GM12892 (cell line): ENCODE measurements at regions not wholly inside any gene's neighbourhood (a gene's known extent, or its start where the extent isn't known, plus 50 kb on each side); places are given as distances from the start of the nearest gene placed in this dataset.

Source experiments
- DNase-seq: peaks from one replicate; pipeline ENCODE4 v3.0.0; 2011; ENCODE audit not compliant: insufficient read length
- FAIRE-seq: peaks from 2 replicates; lab custom pipeline; 2011; peaks lifted over from hg19 to GRCh38; lab: Jason Lieb, UNC
- POLR2A ChIP-seq: IDR thresholded peaks from 2 replicates; pipeline ENCODE4 v1.6.1; 2011; ENCODE audit warnings: low read depth, low read length, control low read depth
- POLR2AphosphoS5 ChIP-seq: IDR thresholded peaks from 2 replicates; pipeline ENCODE4 v1.6.1; 2011; ENCODE audit warnings: low read depth, low read length, control low read depth
- TAF1 ChIP-seq: IDR thresholded peaks from 2 replicates; pipeline ENCODE4 v1.6.1; 2011; ENCODE audit warnings: low read depth, mild to moderate bottlenecking, control low read depth, low read length, borderline replicate concordance

DNA sequence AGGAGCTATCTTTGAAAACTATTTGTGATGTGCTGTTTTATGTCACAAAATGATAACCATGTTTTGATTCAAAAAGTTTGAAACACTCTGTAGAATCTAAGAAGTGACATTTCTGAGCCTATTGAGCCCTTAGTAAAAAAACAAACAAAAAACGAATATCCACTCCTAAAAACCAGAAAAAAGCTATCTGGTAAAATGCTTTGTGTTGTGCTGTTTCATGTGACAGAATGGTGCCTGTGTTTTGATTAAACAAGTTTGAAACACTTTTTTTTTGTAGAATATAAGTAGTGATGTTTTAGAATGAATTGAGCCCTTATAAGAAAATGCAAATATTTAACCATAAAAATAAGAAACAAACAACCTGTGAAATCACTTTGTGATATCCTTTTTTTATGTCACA is 105.2 kb upstream of the VPREB1 start:
- TF ChIP-seq POLR2A (no peak), POLR2AphosphoS5 (no peak), TAF1 (no peak)
- FAIRE-seq, result no peak
- no peak for DNase-seq

DNA sequence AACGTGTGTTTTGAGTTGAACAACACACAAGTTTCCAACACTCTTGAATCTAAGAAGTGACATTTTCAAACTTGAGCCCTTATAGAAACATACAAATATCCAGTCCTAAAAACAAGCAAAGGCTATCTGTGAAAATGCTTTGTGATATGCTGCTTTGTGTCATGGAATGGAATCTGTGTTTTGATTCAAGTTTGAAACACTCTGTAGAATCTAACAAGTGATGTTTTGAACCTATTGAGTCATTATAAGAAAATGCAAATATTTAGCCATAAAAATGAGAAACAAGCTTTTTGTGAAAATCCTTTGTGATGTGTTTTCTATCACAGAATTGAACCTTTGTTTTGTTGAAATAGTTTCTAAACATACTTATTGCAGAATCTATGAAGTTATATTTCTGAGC is 105.7 kb upstream of the VPREB1 start:
- DNase-seq (no peak), FAIRE-seq (no peak)
- TF ChIP-seq POLR2A (no peak), POLR2AphosphoS5 (no peak), TAF1 (no peak)

DNA sequence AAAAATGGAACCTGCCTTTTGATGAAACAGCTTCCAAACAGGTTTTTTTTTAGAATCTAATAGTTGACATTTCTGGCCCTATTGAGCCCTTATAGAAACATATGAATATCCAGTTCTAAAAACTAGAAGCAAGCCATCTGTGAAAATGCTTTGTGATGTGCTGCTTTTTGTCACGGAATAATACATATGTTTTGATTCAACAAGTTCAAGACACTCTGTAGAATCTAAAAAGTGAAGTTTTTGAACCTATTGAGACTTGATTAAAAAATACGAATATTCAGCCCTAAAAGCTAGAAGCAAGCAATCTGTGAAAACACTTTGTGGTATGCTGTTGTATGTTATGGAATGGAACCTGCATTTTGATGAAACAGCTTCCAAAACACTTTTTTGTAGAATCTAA is 106.7 kb upstream of the VPREB1 start:
- FAIRE-seq, result no peak
- DNase-seq, result no peak
- TF ChIP-seq POLR2A, result no peak
- no peak for TF ChIP-seq TAF1
- TF ChIP-seq POLR2AphosphoS5, result no peak

DNA sequence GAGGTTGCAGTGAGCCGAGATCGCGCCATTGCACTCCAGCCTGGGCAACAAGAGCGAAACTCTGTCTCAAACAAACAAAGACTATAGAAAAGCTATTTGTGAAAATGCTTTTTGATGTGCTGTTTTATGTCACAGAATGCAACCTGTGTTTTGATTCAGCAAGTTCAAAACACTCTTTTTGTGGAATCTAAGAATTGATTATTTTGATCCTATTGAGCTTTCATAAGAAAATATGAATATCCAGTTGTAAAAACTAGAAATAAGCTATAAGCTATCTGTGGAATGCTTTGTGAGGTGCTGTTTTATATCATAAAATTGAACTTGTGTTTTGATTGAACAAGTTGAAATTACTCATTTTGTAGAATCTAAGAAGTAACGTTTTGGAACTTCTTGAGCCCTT is 110.7 kb upstream of the VPREB1 start:
- TF ChIP-seq POLR2AphosphoS5, result no peak
- TF ChIP-seq TAF1, result no peak
- TF ChIP-seq POLR2A, result no peak
- no peak for DNase-seq
- FAIRE-seq, result no peak

DNA sequence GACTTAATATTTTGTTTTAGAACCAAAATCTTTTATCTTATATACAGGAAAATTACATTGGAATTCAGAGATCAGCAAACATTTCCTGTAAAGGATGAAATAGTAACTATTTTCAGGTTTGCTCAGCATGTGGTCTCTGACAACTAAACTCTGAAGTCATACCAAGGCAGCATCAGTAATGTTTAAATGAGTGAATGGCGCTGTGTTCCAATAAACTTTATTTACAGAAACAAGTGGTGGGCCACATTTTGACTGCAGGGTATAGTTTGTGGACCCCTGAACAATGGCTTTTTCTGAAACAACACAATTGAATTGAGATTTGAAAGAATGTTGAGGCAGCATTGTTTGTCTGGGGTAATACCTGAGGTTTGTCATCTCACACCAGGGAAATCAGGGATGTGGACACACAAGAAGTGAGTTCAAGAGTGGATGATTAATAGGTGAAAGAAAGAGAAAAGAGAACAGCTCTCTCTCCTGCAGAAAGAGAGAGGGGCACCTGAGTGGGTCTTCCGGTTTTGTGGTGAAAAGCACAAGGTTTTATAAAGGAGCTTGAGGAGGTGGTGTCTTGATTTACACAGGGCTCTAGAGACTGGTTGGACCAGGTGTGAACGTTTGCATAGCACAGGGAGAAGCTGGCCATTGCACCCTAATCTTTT is 113.5 kb upstream of the VPREB1 start:
- no peak for DNase-seq
- no peak for TF ChIP-seq POLR2A
- no peak for TF ChIP-seq TAF1
- no peak for TF ChIP-seq POLR2AphosphoS5
- no peak for FAIRE-seq

DNA sequence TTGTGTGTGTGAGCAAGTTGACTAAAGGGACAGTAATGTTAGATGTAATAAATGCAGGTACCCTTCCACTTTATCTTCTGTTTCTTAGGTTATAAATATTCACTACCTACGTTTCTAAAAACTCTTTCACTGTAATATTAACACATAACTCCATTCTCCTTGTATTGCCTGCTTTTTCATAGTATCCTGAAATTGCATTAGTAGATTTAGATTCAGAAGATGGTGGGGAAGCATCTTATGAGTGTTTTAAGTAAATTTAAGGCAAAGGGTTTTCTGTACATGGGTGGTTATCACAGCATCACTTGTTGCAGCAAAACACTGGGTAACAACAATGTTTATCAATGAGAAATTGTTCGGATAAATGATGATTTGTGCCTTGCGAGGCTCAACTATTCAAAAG is 115.2 kb upstream of the VPREB1 start:
- no peak for TF ChIP-seq POLR2A
- no peak for TF ChIP-seq POLR2AphosphoS5
- TF ChIP-seq TAF1, result no peak
- DNase-seq (no peak), FAIRE-seq (no peak)

DNA sequence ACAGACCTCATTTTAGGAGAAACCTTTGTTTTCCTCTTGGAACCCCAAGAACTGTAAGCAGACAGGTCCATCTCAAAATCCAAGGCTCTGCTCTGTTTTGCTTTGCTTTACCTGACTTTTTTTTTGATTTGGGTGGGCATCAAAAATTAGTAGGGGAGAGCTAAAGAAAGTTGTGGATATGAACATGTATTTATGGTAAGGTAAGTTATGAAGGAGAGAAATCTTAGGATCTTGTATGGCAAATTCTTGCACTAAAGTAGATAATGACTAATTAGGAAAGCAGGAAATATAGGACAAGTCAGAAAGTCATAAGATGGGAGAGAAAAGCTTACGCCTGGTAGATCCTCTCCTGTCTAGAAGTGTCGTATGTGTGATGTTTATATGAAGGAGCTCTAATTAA is 116.1 kb upstream of the VPREB1 start:
- no peak for FAIRE-seq
- TF ChIP-seq POLR2A, result no peak
- no peak for TF ChIP-seq TAF1
- no peak for TF ChIP-seq POLR2AphosphoS5
- no peak for DNase-seq

DNA sequence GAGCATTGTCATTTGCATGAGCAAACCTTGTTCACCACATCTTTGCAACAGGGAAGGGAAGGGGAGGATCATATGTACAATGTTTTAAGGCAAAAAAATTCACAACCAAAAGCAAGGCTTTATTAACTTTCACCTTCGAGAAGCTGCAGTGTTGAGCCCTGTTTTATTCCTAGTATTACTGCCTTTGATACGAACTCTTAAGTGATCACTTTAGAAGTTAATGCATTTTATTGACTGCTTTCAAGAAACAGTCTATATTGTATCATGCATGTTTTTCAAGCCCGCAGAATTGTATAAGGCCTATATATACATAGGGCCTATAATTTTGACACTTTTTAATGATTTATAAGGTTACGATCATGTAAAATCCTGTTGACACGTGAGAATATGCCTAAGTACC is 117.5 kb upstream of the VPREB1 start:
- TF ChIP-seq POLR2A (no peak), TAF1 (no peak), POLR2AphosphoS5 (no peak)
- DNase-seq (no peak), FAIRE-seq (no peak)

DNA sequence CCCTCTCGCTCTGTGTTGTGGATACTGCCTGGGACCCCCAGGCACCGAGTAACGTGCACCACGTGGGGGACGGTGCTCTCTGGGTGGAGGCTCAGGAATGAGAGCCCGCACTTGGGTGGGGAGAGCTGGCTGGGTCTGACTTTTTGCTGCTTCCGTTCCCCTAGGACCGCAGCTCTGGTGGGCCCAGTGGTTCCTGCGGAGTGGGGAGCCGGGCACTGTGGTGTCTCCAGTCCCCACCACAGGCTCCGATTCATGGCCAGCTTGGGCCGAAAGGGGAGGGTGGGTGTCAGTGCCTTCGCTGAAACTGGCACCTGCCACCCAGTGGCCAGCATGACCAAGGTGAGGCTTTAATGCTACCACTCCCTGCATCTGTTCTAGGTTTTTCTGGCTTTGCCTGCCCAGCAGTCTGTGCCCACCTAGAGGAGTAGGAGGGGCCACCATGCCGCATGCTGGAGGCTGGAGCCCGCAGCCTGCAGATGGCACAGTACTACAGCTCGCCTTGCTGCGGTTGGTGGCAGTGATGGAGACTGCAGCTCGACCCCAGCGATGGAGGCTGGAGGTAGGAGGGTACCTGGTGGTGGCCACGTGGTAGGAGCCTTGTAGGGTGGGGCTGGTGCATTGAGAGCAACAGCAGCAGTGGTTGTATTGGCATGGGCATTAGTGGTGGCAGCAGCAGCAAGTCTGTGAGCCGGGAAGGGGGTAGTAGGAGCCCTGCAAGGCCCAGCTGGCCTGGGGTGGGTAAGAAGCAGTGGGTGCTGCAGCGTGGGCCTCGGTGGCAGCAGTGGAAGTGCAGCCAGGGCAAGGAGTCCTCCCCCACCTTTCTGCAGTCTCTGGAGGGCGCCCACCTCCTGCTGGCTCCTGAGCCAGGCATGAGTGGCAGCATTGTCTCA is 118.8 kb upstream of the VPREB1 start:
- TF ChIP-seq POLR2AphosphoS5 (no peak), POLR2A (no peak)
- FAIRE-seq, result no peak
- DNase-seq, result no peak

DNA sequence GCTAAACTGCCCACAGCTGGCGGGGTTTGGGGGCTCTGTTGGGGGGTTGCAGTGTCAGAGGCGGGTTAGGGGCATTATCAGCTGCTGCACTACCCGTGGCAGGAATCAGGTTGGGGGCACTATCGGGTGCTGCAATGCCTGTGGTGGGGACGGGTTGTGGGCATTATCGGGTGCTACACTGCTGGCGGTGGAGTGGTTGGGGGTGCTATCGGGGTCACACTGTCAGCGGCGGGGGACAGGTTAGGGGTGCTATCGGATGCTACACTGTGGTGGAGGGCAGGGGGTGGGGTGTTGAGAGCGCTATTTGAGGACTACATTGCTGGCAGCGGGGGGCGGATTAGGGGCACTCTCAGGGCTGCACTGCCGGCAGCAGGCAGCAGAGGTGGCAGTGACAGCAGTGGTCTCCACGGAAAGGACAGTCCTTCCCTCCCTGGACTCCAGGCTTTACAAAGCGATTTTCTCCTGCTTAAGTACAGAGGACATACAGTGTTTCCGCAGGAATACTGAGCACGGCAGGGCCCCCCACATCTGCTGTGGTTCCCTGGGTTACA is 119.5 kb upstream of the VPREB1 start:
- TF ChIP-seq TAF1 (no peak), POLR2A (no peak), POLR2AphosphoS5 (no peak)
- FAIRE-seq (no peak), DNase-seq (no peak)

DNA sequence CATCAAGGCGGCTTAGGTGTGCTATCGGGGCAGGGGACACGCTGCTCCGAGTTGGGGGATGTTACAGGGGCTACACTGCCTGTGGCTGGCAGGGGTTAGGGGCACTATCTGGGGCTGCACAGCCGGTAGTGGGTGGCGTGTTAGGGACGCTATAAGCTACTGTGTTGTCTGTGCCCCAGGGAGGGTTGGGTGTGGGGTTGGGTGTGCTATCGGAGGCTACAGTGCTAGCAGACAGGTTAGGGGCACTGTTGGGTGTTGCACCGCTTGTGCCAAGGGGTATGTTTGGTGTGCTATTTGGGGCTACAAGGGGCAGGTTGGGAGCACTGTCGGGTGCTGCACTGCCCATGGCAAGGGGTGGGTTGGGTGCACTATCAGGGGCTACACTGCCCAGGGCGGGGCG is 120.2 kb upstream of the VPREB1 start:
- TF ChIP-seq POLR2A (no peak), TAF1 (no peak), POLR2AphosphoS5 (no peak)
- FAIRE-seq (no peak), DNase-seq (no peak)

DNA sequence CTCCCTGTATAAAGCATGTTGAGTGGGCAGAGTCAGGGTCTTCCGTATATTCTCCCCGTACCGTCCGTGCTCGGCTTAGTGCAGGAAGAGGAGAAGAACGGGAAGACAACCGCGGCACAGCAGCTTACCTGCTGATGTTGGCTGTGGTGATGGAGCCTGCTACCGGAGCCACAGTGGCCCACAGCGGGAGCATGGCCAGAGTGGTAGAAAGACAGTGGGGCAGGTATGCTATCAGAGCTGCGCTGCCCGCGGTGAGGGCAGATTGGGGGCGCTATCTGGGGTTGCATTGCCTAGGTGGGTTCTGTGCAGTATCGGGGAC is 120.7 kb upstream of the VPREB1 start:
- FAIRE-seq, result no peak
- TF ChIP-seq TAF1 (no peak), POLR2A (no peak), POLR2AphosphoS5 (no peak)
- no peak for DNase-seq
